ENCODE measurements at regions not wholly inside any gene's neighbourhood (a gene's known extent, or its start where the extent isn't known, plus 50 kb on each side); places are given as distances from the start of the nearest gene placed in this dataset.

DNA sequence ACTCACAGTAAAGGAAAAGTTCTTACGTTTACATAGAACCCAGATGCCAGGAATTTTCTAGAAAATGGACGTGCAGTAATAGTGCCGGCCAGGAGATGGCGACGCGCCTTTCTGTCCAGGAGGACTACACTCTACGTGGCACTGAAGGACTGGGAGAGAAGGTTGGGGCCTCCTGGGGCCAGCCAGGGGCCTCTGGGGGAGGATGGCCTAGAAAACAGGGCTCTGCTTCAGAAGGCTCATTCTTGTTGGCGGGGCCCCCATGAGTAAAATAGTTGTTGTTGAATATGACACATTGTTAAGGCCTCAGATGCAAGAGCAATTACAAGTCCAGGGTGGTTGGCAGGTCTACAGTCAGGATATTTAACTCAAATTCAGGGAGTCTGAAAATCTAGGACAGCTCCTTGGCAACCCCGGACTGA lies 120.1 kb upstream of the MAX start (continued):
- TF ChIP-seq SRSF9 (IDR thresholded peaks at IDR 0.05; ENCODE audit: borderline replicate concordance, insufficient read depth, low read depth, low read length, poor library complexity, severe bottlenecking): no peak
- TF ChIP-seq MAZ (IDR thresholded peaks at IDR 0.05; ENCODE audit: borderline replicate concordance, low read depth, low read length): no peak
- 0 out of 2 replicates have a peak, but pooled peaks have one; percentile 27 for TF ChIP-seq MAZ (CRISPR knock-in tag; IDR thresholded peaks at IDR 0.05; ENCODE audit: low read depth)
- no peak for TF ChIP-seq ZNF234 (CRISPR knock-in tag; conservative IDR thresholded peaks at IDR 0.05)
- peak; percentile 12; the same call in 1 of the 2 replicates for TF ChIP-seq PHF8 (CRISPR knock-in tag; IDR thresholded peaks at IDR 0.05)
- no peak for TF ChIP-seq MEIS2 (CRISPR knock-in tag; IDR thresholded peaks at IDR 0.05)
- TF ChIP-seq ZNF3 (CRISPR knock-in tag; IDR thresholded peaks at IDR 0.05): no peak

DNA sequence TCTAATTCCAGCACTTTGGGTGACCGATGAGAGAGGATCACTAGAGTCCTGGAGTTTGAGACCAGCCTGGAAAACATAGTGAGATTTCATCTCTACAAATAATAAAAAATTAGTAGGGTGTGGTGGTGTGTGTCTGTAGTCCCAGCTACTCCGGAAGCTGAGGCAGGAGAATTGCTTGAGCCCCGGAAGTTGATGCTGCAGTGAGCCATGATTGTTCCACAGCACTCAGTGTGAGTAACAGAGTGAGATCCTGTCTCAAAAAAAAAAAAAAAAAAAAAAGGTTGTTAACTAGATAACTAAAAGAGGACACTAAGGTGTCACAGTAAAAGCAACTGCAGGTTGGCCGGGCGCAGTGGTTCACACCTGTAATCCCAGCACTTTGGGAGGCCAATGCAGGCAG lies 121.3 kb upstream of the MAX start:
- no TSS peak for BruUV-seq (replicated peaks)
- DNase-seq (ENCODE audit: low spot score): no peak
- FAIRE-seq: no peak
- no peak overlapping the region for H3K27ac ChIP-seq (ENCODE audit: extremely low read length, insufficient read depth, low read length)
- H3K9me3 ChIP-seq (ENCODE audit: low read length): no peaks in the 10 kb centered on the region
- no peak overlapping the region for H3K9ac ChIP-seq (ENCODE audit: insufficient read depth, low read depth, low read length)
- POLR2A ChIA-PET: interaction anchor here (0.7 kb wide), 1 partner anchor 121 kb away, joined by 3 read pairs; no protein-coding TSS in a partner anchor
- 98% methylated on average over 5 of the region's 5 CpGs for WGBS (ENCODE audit: low lambda C conversion rate)
- in situ Hi-C loops (cut with HindIII; ENCODE audit: extremely low pct_ligation_motif_present, low pct_unique_long_range_greater_than_20kb): no loop called here
- H3K4me3 ChIP-seq (replicated peaks in 1 of 3; ENCODE audit: insufficient read depth in 1 of 3, low read depth in 2 of 3, low read length in 3 of 3): no peak overlapping the region
- no peak overlapping the region for H2AFZ ChIP-seq (ENCODE audit: low read length)
- H3K4me1 ChIP-seq (ENCODE audit: insufficient read depth, low read length): peaks cover 54% of the 10 kb centered on the region
- no peaks in the 10 kb centered on the region for H4K20me1 ChIP-seq (ENCODE audit: insufficient read depth, low read length)
- no peaks in the 10 kb centered on the region for H3K79me2 ChIP-seq (ENCODE audit: insufficient read depth, low read length)
- no peak for ATAC-seq
- no peaks in the 10 kb centered on the region for H3K36me3 ChIP-seq (replicated peaks in 1 of 2; ENCODE audit: control insufficient read depth in 1 of 2, insufficient read depth in 2 of 2, low read length in 2 of 2)
- no peaks in the 10 kb centered on the region for H3K27me3 ChIP-seq (ENCODE audit: control insufficient read depth in 1 of 2, insufficient read depth in 2 of 2, low read length in 2 of 2)
- H3K4me2 ChIP-seq (ENCODE audit: low read depth, low read length): no peak overlapping the region
- intact Hi-C loops (cut with micrococcal nuclease; ENCODE audit: unreplicated experiment): no loop called here
- CTCF ChIA-PET (ENCODE audit: low intra/inter-chr PET ratio, low total read pairs): no interaction called here
- TF ChIP-seq PATZ1 (CRISPR knock-in tag; IDR thresholded peaks at IDR 0.05): no peak
- no peak for TF ChIP-seq HNF4A (CRISPR knock-in tag; IDR thresholded peaks at IDR 0.05)
- TF ChIP-seq HNF4G (IDR thresholded peaks at IDR 0.05; ENCODE audit: borderline replicate concordance, low read depth, low read length): no peak
- TF ChIP-seq HNF4G (CRISPR knock-in tag; IDR thresholded peaks at IDR 0.05; ENCODE audit: borderline replicate concordance, low read depth): no peak
- TF ChIP-seq SAFB2 (CRISPR knock-in tag; IDR thresholded peaks at IDR 0.05; ENCODE audit: borderline replicate concordance, low read depth): no peak
- TF ChIP-seq ZNF780A (CRISPR knock-in tag; IDR thresholded peaks at IDR 0.05): no peak
- no peak for TF ChIP-seq IRX3 (CRISPR knock-in tag; IDR thresholded peaks at IDR 0.05; ENCODE audit: borderline replicate concordance, low read depth)
- TF ChIP-seq ZNF749 (CRISPR knock-in tag; IDR thresholded peaks at IDR 0.05; ENCODE audit: borderline replicate concordance): no peak
- no peak for TF ChIP-seq ZNF333 (CRISPR knock-in tag; IDR thresholded peaks at IDR 0.05; ENCODE audit: borderline replicate concordance)
- no peak for TF ChIP-seq XRCC5 (optimal IDR thresholded peaks at IDR 0.05; ENCODE audit: low read length)
- TF ChIP-seq KAT2B (IDR thresholded peaks at IDR 0.05; ENCODE audit: borderline replicate concordance, low read depth, low read length): no peak
- no peak for TF ChIP-seq ZBTB42 (CRISPR knock-in tag; IDR thresholded peaks at IDR 0.05)
- TF ChIP-seq, protein P1, sequence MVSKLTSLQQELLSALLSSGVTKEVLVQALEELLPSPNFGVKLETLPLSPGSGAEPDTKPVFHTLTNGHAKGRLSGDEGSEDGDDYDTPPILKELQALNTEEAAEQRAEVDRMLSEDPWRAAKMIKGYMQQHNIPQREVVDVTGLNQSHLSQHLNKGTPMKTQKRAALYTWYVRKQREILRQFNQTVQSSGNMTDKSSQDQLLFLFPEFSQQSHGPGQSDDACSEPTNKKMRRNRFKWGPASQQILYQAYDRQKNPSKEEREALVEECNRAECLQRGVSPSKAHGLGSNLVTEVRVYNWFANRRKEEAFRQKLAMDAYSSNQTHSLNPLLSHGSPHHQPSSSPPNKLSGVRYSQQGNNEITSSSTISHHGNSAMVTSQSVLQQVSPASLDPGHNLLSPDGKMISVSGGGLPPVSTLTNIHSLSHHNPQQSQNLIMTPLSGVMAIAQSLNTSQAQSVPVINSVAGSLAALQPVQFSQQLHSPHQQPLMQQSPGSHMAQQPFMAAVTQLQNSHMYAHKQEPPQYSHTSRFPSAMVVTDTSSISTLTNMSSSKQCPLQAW (CRISPR knock-in tag; IDR thresholded peaks at IDR 0.05): no peak
- no peak for TF ChIP-seq STAT5B (CRISPR knock-in tag; IDR thresholded peaks at IDR 0.05)
- no peak for TF ChIP-seq CBX2 (IDR thresholded peaks at IDR 0.05; ENCODE audit: low read depth, low read length)
- no peak for TF ChIP-seq CBX2 (CRISPR knock-in tag; IDR thresholded peaks at IDR 0.05; ENCODE audit: low read depth)
- TF ChIP-seq ZNF274 (CRISPR knock-in tag; IDR thresholded peaks at IDR 0.05): no peak
